SKM-1 treated with dmso at 0.1 percent for 144 hours (cell line): ENCODE measurements at regions not wholly inside any gene's neighbourhood (a gene's known extent, or its start where the extent isn't known, plus 50 kb on each side); places are given as distances from the start of the nearest gene placed in this dataset.
"Not testable (repeated sequence)": the region's sequence is repeated elsewhere in the genome, so short reads cannot be mapped to it uniquely, and the experiment has no call there.

ENCODE experiments used
- DNase-seq: peaks from one replicate; lab custom pipeline; 2025; ENCODE audit not compliant: unreplicated experiment; lab: John Stamatoyannopoulos, UW

- DNase-seq, result no peak
Measured at GRCh38 chr22:47366026-47366767, 603.7 kb downstream of the TBC1D22A start.

GRCh38 chr22:47361247-47361646, 598.8 kb downstream of the TBC1D22A start:
- DNase-seq, result no peak

GRCh38 chr22:47357493-47357892, 595.0 kb downstream of the TBC1D22A start:
- no peak for DNase-seq

GRCh38 chr22:47357086-47357485, 594.6 kb downstream of the TBC1D22A start:
- no peak for DNase-seq

GRCh38 chr22:47356511-47357011, 594.1 kb downstream of the TBC1D22A start:
- DNase-seq, result no peak

- DNase-seq, result no peak
Measured at GRCh38 chr22:47355776-47356510, 593.5 kb downstream of the TBC1D22A start.

- no peak for DNase-seq
Measured at GRCh38 chr22:47355388-47355725, 592.9 kb downstream of the TBC1D22A start.

- no peak for DNase-seq
Measured at GRCh38 chr22:47354668-47355387, 592.4 kb downstream of the TBC1D22A start.

- no peak for DNase-seq
Measured at GRCh38 chr22:47352920-47353700, 590.7 kb downstream of the TBC1D22A start.

GRCh38 chr22:47351836-47352579, 589.6 kb downstream of the TBC1D22A start:
- DNase-seq, result no peak

- not testable (repeated sequence) for DNase-seq
Measured at GRCh38 chr22:47346287-47346686, 583.8 kb downstream of the TBC1D22A start.

GRCh38 chr22:47345025-47345424, 582.6 kb downstream of the TBC1D22A start:
- no peak for DNase-seq

GRCh38 chr22:47344414-47344813, 582.0 kb downstream of the TBC1D22A start:
- DNase-seq, result no peak

- no peak for DNase-seq
Measured at GRCh38 chr22:47343611-47344010, 581.2 kb downstream of the TBC1D22A start.

GRCh38 chr22:47342446-47342845, 580.0 kb downstream of the TBC1D22A start:
- no peak for DNase-seq

GRCh38 chr22:47341464-47341863, 579.0 kb downstream of the TBC1D22A start:
- DNase-seq, result no peak

GRCh38 chr22:47340851-47341436, 578.5 kb downstream of the TBC1D22A start:
- DNase-seq, result no peak

GRCh38 chr22:47337161-47337621, 574.7 kb downstream of the TBC1D22A start:
- DNase-seq, result no peak

- no peak for DNase-seq
Measured at GRCh38 chr22:47335958-47336357, 573.5 kb downstream of the TBC1D22A start.

- DNase-seq, result no peak
Measured at GRCh38 chr22:47335460-47335859, 573.0 kb downstream of the TBC1D22A start.
